NCI-H2171 treated with DMSO at 0.1 percent for 48 hours (cell line): ENCODE measurements at regions not wholly inside any gene's neighbourhood (a gene's known extent, or its start where the extent isn't known, plus 50 kb on each side); places are given as distances from the start of the nearest gene placed in this dataset.

ENCODE experiments used
- DNase-seq: peaks from one replicate; lab custom pipeline; 2025; lab: John Stamatoyannopoulos, UW

GRCh38 chr4:169810325-169811323, 52.9 kb upstream of the HPF1 start:
- peak; percentile 36 for DNase-seq

GRCh38 chr4:169807934-169808509, 50.3 kb upstream of the HPF1 start:
- DNase-seq: no peak
